Uterus (tissue), 2 donors: ENCODE measurements at regions not wholly inside any gene's neighbourhood (a gene's known extent, or its start where the extent isn't known, plus 50 kb on each side); places are given as distances from the start of the nearest gene placed in this dataset.
"Not testable (repeated sequence)": the region's sequence is repeated elsewhere in the genome, so short reads cannot be mapped to it uniquely, and the experiment has no call there.

Source experiments
- POLR2A ChIP-seq, 2 donors: fragments of 450-650 bp; IDR thresholded peaks; one replicate each; pipeline ENCODE4 v1.6.1; 2016; ENCODE audit warnings: antibody characterized with exemption in 2 of 2, mild to moderate bottlenecking in 1 of 2, moderate library complexity in 1 of 2
- TF ChIP-seq, protein P1 (sequence below), 4 experiments: fragments of 200-600 bp in 2 of 4; fragments of 450-650 bp in 2 of 4; sonication (generic) in 2 of 4; IDR thresholded peaks; one replicate each; pipeline ENCODE4 v1.5.1; 2016 to 2019; ENCODE audit warnings: antibody characterized with exemption in 4 of 4, mild to moderate bottlenecking in 2 of 4, moderate library complexity in 1 of 4

DNA sequence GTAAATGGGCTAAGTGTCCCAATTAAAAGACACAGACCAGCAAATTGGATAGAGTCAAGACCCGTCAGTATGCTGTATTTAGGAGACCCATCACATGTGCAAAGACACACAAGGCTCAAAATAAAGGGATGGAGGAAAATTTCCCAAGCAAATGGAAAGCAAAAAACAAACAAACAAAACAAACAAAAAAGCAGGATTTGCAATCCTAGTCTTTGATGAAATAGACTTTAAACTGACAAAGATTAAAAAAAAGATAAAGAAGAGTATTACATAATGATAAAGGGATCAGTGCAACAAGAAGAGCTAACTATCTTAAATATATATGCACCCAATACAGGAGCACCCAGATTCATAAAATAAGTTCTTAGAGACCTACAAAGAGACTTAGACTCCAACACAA lies 429.6 kb downstream of the MAT2B start:
- TF ChIP-seq, protein P1, sequence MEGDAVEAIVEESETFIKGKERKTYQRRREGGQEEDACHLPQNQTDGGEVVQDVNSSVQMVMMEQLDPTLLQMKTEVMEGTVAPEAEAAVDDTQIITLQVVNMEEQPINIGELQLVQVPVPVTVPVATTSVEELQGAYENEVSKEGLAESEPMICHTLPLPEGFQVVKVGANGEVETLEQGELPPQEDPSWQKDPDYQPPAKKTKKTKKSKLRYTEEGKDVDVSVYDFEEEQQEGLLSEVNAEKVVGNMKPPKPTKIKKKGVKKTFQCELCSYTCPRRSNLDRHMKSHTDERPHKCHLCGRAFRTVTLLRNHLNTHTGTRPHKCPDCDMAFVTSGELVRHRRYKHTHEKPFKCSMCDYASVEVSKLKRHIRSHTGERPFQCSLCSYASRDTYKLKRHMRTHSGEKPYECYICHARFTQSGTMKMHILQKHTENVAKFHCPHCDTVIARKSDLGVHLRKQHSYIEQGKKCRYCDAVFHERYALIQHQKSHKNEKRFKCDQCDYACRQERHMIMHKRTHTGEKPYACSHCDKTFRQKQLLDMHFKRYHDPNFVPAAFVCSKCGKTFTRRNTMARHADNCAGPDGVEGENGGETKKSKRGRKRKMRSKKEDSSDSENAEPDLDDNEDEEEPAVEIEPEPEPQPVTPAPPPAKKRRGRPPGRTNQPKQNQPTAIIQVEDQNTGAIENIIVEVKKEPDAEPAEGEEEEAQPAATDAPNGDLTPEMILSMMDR (IDR thresholded peaks at IDR 0.05): not testable (repeated sequence)
- not testable (repeated sequence) for TF ChIP-seq POLR2A (IDR thresholded peaks at IDR 0.05)
